Muscle of leg (tissue), 3 donors: ENCODE measurements at regions not wholly inside any gene's neighbourhood (a gene's known extent, or its start where the extent isn't known, plus 50 kb on each side); places are given as distances from the start of the nearest gene placed in this dataset.
"Not testable (repeated sequence)": the region's sequence is repeated elsewhere in the genome, so short reads cannot be mapped to it uniquely, and the experiment has no call there.

Experiments used
- DNase-seq: peaks from one replicate; pipeline ENCODE4 v3.0.0; 2013
- H3K27ac ChIP-seq: one replicate; pipeline ENCODE4 v1.5.1; 2013; ENCODE audit warnings: mild to moderate bottlenecking, low read length, control low read depth
- H3K27me3 ChIP-seq: one replicate; pipeline ENCODE4 v1.6.1; 2013; ENCODE audit warnings: low read length; ENCODE audit not compliant: control insufficient read depth, insufficient read depth
- H3K36me3 ChIP-seq: one replicate; pipeline ENCODE4 v1.6.1; 2013; ENCODE audit warnings: low read length; ENCODE audit not compliant: control insufficient read depth, insufficient read depth
- H3K4me1 ChIP-seq: one replicate; pipeline ENCODE4 v1.6.1; 2013; ENCODE audit warnings: low read length; ENCODE audit not compliant: control insufficient read depth, insufficient read depth
- H3K4me3 ChIP-seq: one replicate; pipeline ENCODE4 v1.5.1; 2013; ENCODE audit warnings: low read length, control low read depth
- H3K9me3 ChIP-seq: replicated peaks from 2 replicates; pipeline ENCODE4 v1.6.1; 2013; ENCODE audit warnings: low read depth, low read length; ENCODE audit not compliant: control insufficient read depth
- WGBS: methylation state at CpG from one replicate; pipeline ENCODE4 v1.1.5; 2013; ENCODE audit warnings: missing lambda C conversion rate; ENCODE audit not compliant: insufficient coverage; 5-methylcytosine and 5-hydroxymethylcytosine counted together

DNA sequence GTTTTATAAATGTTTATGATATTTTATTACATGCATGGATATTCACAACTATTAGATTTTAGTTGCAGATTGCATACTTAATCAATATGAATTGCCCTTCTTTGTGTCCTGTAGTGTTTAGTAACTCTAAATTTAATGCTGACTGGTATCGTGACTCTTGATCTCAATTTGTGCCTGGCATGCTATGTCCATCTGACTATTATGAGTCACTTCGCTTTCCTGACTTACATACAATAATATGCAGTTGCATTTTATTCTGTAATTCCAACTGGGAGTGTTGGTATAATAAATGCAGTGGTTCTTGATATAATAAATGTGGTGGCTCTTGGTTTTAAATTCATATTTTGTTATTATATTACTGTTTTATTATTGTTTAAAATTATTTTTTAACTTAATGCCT lies 277.5 kb downstream of the LIG4 start:
- no CpG with 5 or more reads among the region's 2 CpGs for WGBS
- no peak overlapping the region for H3K4me3 ChIP-seq
- peaks cover 16% of the 10 kb centered on the region for H3K9me3 ChIP-seq
- no peaks in the 10 kb centered on the region for H3K27me3 ChIP-seq
- H3K4me1 ChIP-seq, result no peaks in the 10 kb centered on the region
- H3K27ac ChIP-seq, result no peak overlapping the region
- H3K36me3 ChIP-seq, result no peaks in the 10 kb centered on the region
- DNase-seq, result no peak

DNA sequence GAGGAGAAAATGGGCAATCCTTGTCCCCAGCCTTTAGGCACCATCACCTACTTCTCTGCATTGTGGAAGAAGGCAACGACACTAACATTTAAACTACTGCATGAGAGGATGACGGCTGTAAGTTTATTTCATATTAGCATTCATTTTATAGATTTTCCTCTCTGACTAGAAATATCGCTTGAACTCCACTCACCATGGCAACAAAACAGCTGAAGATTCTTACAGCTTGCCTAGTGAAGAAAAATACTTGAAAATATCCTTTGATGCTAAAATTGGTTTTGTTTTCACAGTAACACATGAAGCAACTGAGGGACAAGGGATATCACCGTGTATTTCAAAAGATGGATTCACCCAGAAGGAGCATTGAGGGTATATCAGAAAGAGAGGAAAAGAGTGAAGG lies 284.3 kb downstream of the LIG4 start:
- no peaks in the 10 kb centered on the region for H3K4me1 ChIP-seq
- DNase-seq, result no peak
- H3K27ac ChIP-seq, result no peak overlapping the region
- H3K36me3 ChIP-seq, result no peaks in the 10 kb centered on the region
- H3K27me3 ChIP-seq, result no peaks in the 10 kb centered on the region
- WGBS, result 31% methylated on average over 1 of the region's 4 CpGs
- H3K4me3 ChIP-seq, result no peak overlapping the region
- peaks cover 6% of the 10 kb centered on the region for H3K9me3 ChIP-seq

DNA sequence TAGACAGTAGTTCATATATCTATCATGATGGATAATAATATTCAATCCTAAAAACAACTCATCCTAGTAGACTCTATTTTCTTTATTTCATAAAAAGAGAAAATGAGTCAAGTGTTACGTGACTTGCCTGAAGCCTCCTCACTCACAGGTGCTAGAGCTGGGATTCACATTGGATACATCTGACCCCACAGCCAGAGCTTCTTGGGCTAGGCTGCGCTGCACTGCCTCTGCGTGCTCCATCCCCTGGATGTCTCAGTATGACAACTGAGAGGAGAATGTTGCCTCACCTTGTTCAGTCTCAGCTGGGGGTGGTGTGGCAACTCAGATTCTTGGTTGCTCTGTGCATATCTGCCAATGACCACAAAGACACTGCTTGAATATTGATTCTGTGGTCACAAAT lies 286.6 kb downstream of the LIG4 start:
- Histone ChIP-seq H3K4me3 (no peak overlapping the region), H3K27ac (no peak overlapping the region), H3K36me3 (no peaks in the 10 kb centered on the region), H3K9me3 (peaks cover 6% of the 10 kb centered on the region), H3K4me1 (no peaks in the 10 kb centered on the region), H3K27me3 (no peaks in the 10 kb centered on the region)
- WGBS, result no CpG with 5 or more reads among the region's 3 CpGs
- no peak for DNase-seq

DNA sequence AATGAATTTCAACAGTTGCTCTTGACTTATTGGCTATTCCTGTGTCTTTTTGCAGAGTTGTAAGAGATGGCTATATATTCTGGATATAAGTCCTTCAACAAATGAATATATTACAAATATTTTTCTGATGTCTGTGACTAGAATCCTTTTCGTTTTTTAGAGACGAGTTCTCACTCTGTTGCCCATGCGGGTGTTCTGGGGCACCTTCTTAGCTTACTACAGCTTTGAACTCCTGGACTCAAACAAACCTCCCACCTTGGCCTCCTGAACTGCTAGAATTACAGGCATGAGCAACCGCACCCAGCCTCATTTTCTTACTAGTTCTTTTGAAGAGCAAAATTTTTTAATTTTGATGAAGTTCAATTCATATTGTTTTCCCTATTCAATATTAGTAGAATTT lies 287.8 kb downstream of the LIG4 start:
- 100% methylated on average over 2 of the region's 4 CpGs for WGBS
- DNase-seq, result no peak
- no peak overlapping the region for H3K4me3 ChIP-seq
- H3K27ac ChIP-seq, result no peak overlapping the region
- no peaks in the 10 kb centered on the region for H3K4me1 ChIP-seq
- H3K27me3 ChIP-seq, result no peaks in the 10 kb centered on the region
- peaks cover 4% of the 10 kb centered on the region for H3K9me3 ChIP-seq
- H3K36me3 ChIP-seq, result no peaks in the 10 kb centered on the region

DNA sequence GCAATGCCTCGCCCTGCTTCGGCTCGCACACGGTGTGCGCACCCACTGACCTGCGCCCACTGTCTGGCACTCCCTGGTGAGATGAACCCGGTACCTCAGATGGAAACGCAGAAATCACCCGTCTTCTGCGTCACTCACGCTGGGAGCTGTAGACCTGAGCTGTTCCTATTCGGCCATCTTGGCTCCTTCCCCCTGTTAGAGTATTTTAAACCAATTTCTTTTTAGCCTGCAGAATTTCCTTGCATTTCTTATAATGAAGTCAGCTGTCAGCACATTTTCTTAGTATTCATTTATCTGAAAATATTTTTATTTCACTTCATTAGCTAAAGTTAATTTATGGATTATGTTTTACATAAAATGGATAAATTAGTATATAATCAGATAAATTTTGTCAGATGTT lies 288.8 kb downstream of the LIG4 start:
- not testable (repeated sequence) for DNase-seq, H3K4me1 ChIP-seq, H3K4me3 ChIP-seq, H3K36me3 ChIP-seq, H3K9me3 ChIP-seq, H3K27me3 ChIP-seq, H3K27ac ChIP-seq
- no CpG with 5 or more reads among the region's 12 CpGs for WGBS

DNA sequence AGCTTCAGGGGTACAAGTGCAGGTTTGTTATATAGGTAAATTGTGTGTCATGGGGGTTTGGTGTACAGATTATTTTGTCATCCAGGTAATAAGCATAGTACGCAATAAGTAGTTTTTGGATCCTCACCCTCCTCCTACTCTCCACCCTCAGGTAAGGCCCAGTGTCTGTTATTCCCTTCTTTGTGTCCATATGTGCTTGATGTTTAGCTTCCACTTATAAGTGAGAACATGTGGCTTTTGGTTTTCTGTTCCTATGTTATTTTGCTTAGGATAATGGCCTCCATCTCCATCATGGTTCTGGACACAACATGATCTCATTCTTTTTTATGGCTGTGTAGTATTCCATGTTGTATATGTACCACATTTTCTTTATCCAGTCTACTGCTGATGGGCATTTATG lies 298.4 kb downstream of the LIG4 start:
- not testable (repeated sequence) for H3K36me3 ChIP-seq, H3K9me3 ChIP-seq, DNase-seq, H3K4me1 ChIP-seq, H3K27ac ChIP-seq, H3K4me3 ChIP-seq, H3K27me3 ChIP-seq
- no CpG with 5 or more reads among the region's 1 CpG for WGBS

DNA sequence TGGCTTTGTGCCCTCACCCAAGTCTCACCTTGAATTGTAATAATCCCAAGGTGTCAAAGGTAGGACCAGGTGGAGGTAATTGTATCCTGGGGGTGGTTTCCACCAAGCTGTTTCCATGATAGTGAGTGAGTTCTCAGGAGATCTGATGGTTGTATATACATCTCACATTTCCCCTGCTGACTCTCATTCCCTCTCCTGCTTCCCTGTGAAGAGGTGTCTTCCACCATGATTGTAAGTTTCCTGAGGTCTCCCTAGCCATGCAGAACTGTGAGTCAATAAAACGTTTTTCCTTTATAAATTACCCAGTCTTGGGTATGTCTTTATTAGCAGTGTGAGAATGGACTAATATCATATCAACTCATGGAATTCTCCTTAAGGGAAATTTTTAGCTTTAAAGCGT lies 302.6 kb downstream of the LIG4 start:
- Histone ChIP-seq H3K4me1 (no peaks in the 10 kb centered on the region), H3K36me3 (no peaks in the 10 kb centered on the region), H3K9me3 (no peaks in the 10 kb centered on the region), H3K4me3 (no peak overlapping the region), H3K27me3 (no peaks in the 10 kb centered on the region), H3K27ac (no peak overlapping the region)
- no CpG with 5 or more reads among the region's 2 CpGs for WGBS
- DNase-seq, result no peak

DNA sequence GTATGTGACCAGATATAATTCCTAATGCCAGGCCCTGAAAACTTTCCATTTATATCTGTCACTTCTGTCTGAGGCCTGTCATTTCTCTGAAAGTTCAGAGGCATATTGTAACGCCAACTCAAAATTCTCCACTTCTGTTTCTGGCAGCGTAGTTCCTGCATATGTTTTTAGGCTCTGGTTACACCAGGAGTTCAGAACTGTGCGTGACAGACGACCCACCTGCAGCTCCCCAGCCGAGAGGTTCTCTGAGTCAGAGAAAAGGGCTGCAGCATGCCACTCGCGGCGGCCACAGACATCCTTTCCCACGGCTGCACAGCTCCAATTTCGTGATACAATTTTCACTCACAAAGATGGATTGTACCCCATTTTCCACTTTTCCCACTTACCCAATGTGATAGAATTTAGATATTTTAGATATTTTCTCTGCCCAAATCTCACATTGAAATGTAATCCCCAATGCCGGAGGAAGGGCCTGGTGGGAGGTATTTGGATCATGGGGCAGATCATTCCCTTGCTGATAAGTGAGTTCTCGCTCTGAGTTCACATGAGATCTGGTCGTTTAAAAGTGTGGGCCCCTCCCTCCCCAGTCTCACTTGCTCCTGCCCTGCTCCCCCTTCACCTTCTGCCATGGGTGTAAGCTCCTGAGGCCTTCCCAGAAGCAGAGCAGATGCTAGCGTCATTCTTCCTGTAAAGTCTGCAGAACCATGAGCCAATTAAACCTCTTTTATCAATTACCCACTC lies 308.1 kb downstream of the LIG4 start:
- no peak overlapping the region for H3K27ac ChIP-seq
- no peak for DNase-seq
- H3K4me3 ChIP-seq, result no peak overlapping the region
- H3K4me1 ChIP-seq, result no peaks in the 10 kb centered on the region
- no peaks in the 10 kb centered on the region for H3K27me3 ChIP-seq
- no peaks in the 10 kb centered on the region for H3K36me3 ChIP-seq
- H3K9me3 ChIP-seq, result no peaks in the 10 kb centered on the region
- 49% methylated on average over 4 of the region's 14 CpGs for WGBS

DNA sequence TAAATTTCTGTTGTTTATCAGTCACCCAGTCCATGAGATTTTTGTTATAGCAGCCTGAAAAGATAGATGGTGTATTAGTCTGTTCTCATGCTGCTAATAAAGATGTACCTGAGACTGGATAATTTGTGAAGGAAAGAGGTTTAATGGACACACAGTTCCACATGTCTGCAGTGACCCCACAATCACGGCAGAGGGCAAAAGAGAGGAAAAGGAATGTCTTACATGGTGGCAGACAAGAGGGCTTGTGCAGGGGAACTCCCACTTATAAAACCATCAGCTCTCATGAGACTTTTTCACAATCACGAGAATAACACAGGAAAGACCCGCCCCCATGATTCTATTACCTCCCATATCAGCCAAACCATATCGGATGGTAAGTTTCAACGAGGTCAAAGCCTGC lies 309.2 kb downstream of the LIG4 start:
- H3K4me3 ChIP-seq, result no peak overlapping the region
- H3K36me3 ChIP-seq, result no peaks in the 10 kb centered on the region
- no peaks in the 10 kb centered on the region for H3K4me1 ChIP-seq
- no peaks in the 10 kb centered on the region for H3K27me3 ChIP-seq
- DNase-seq, result no peak
- WGBS, result 50% methylated on average over 2 of the region's 5 CpGs
- H3K27ac ChIP-seq, result no peak overlapping the region
- H3K9me3 ChIP-seq, result no peaks in the 10 kb centered on the region

DNA sequence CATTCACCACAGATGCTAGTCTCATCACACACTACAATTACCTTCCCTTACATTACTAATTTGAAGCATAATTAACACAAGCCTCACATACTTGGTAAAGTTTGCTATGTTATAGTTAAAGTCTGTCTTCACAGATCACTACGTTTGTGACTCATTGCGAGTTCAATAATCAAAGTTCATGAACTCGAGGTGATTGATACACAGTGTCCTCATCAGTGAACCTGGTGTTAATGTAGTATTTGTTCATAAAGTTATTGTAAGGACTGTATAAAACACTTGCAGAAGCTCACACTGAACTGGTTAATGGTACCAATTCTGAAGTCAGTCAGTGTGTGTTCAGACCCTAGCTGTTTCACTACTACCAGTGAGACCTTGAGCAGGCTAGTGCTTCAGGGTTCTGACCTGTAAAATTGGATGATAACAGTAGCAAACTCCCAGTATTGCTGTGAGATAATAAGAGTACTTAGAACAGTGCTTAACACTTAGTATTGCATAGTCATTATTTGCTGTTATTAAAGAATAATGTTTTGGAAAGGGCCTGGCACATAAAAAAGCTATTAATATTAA lies 313.3 kb downstream of the LIG4 start:
- no peak overlapping the region for H3K27ac ChIP-seq
- DNase-seq, result no peak
- WGBS, result no CpG with 5 or more reads among the region's 3 CpGs
- no peaks in the 10 kb centered on the region for H3K36me3 ChIP-seq
- peaks cover 3% of the 10 kb centered on the region for H3K9me3 ChIP-seq
- no peaks in the 10 kb centered on the region for H3K27me3 ChIP-seq
- H3K4me3 ChIP-seq, result no peak overlapping the region
- H3K4me1 ChIP-seq, result no peaks in the 10 kb centered on the region

DNA sequence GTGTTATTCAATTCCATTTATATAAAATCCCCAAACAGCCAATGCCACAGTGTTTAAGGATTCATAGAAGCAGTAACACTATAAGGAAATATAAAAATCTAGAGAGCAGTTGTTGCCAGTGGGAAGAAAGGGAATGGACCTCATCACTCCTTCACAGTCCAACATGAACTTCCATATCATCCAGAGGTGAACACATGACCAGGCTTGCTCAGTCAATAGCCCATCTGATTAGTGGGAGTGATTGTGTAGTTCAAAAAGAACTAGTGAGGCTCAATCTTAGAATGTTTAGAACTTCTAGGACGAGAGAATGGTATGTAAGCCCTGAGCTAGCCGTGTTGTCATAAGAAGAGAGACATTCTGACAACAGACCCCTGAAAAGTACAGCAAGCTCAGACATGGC lies 314.1 kb downstream of the LIG4 start:
- Histone ChIP-seq H3K4me1 (no peaks in the 10 kb centered on the region), H3K4me3 (no peak overlapping the region), H3K27me3 (no peaks in the 10 kb centered on the region), H3K36me3 (no peaks in the 10 kb centered on the region), H3K27ac (no peak overlapping the region), H3K9me3 (peaks cover 3% of the 10 kb centered on the region)
- 75% methylated on average over 2 of the region's 2 CpGs for WGBS
- no peak for DNase-seq
